Mammary epithelial cell (primary cell): ENCODE measurements at regions not wholly inside any gene's neighbourhood (a gene's known extent, or its start where the extent isn't known, plus 50 kb on each side); places are given as distances from the start of the nearest gene placed in this dataset.

ENCODE experiments used
- CTCF ChIP-seq, 2 donors: IDR thresholded peaks in 1 of 2; conservative IDR thresholded peaks in 1 of 2; 2 replicates each; pipeline ENCODE4 v1.5.1; 2011 to 2012; ENCODE audit warnings: inconsistent platforms in 2 of 2, low read length in 2 of 2, mild to moderate bottlenecking in 2 of 2, control low read depth in 1 of 2, low read depth in 1 of 2; ENCODE audit not compliant: insufficient read depth in 1 of 2; ENCODE audit errors: extremely low read depth in 1 of 2
- EZH2 ChIP-seq: IDR thresholded peaks from 2 replicates; pipeline ENCODE4 v1.6.1; 2012; ENCODE audit warnings: low read length, inconsistent platforms, borderline replicate concordance

GRCh38 chr1:143735764-143736461, 235.9 kb downstream of the FAM72C start:
- TF ChIP-seq CTCF (conservative IDR thresholded peaks at IDR 0.05 in 1 of 2, IDR thresholded peaks at IDR 0.05 in 1 of 2; ENCODE audit: extremely low read depth in 1 of 2, insufficient read depth in 1 of 2, low read depth in 1 of 2, low read length in 2 of 2) (no peak), EZH2 (no peak)
